ENCODE measurements at regions not wholly inside any gene's neighbourhood (a gene's known extent, or its start where the extent isn't known, plus 50 kb on each side); places are given as distances from the start of the nearest gene placed in this dataset.

DNA sequence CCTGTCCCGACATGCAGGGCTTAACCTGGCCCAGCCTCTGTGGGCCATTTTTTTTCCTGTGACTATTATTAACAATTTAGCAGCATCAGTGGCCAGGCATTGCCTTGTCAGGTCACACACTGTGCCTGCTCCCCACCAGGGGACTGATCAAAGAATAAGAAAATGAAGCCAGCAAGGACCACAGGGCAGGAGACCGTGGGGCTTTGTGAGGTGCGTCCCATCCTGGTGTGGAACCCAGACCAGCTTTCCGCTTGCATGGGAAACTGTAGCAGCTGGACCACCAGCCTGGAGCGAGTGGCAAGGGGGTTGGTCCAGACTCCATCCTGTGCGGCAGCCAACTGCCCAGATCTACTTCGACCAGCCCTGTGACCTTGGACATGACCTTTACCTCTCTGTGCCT is 218.3 kb downstream of the ANKRD60 start:
- no peak for TF ChIP-seq MAZ (IDR thresholded peaks at IDR 0.05; ENCODE audit: borderline replicate concordance, low read depth, low read length)
- TF ChIP-seq CTCF (conservative IDR thresholded peaks at IDR 0.05; ENCODE audit: low read depth, low read length), result no peak
- no peak for TF ChIP-seq POLR2A (IDR thresholded peaks at IDR 0.05; ENCODE audit: low read depth, low read length)
- TF ChIP-seq MAFK (IDR thresholded peaks at IDR 0.05; ENCODE audit: low read depth, low read length), result no peak
- TF ChIP-seq RAD21 (IDR thresholded peaks at IDR 0.05; ENCODE audit: low read length), result no peak
- no peak for TF ChIP-seq CHD1 (IDR thresholded peaks at IDR 0.05; ENCODE audit: low read depth, low read length)
- TF ChIP-seq MXI1 (IDR thresholded peaks at IDR 0.05; ENCODE audit: borderline replicate concordance, low read depth, low read length), result no peak
- TF ChIP-seq SMC3 (IDR thresholded peaks at IDR 0.05; ENCODE audit: low read depth, low read length), result no peak
- TF ChIP-seq CEBPB (IDR thresholded peaks at IDR 0.05; ENCODE audit: low read depth, low read length), result no peak
- no peak for TF ChIP-seq ELK1 (IDR thresholded peaks at IDR 0.05; ENCODE audit: borderline replicate concordance, low read depth, low read length)

All from IMR-90 (cell line).